ENCODE measurements at regions not wholly inside any gene's neighbourhood (a gene's known extent, or its start where the extent isn't known, plus 50 kb on each side); places are given as distances from the start of the nearest gene placed in this dataset.

DNA sequence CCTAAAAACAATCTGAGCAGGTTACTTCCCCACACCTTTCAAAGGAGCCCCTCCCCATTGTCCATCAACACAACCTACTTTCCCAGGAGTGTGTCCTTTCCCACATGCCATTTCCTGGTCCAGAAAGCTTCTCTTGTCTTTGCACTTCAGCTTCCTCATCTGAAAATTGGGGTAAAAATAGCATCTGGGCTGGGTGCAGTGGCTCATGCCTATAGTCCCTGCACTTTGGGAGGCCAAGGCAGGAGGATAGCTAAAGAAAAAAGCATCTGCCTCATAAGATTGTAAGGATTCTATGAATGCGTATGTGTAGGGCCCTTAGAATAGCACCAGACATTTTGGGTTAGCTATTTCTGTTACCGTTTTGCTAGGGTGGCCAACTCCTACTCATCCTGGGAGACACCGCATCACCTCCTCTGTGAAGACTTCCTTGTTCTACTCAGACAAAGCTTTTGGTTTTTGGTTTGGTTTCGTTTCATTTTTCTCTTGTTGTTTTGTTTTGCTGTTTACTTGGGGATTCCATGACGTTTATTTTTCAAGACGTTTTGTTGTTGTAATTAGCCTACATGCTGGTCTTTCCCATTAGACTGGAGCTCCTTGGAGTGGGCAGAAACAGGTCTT, 224.4 kb upstream of the TLE3 start:
- DNase-seq (ENCODE audit: extremely low read depth in 1 of 4, low spot score in 3 of 4) = no peak
- no peaks in the 10 kb centered on the region for H3K79me2 ChIP-seq (ENCODE audit: control insufficient read depth, insufficient read depth, low read length)
- no peak overlapping the region for H3K4me2 ChIP-seq (ENCODE audit: insufficient read depth, low read length)
- H2AFZ ChIP-seq (ENCODE audit: low read depth, low read length) = no peak overlapping the region
- H3K9me3 ChIP-seq (replicated peaks; ENCODE audit: control insufficient read depth, insufficient read depth, low read depth, low read length) = no peaks in the 10 kb centered on the region
- in situ Hi-C loops (cut with MboI) (no loop called here), intact Hi-C loops (cut with micrococcal nuclease) (no loop called here)
- POLR2A ChIA-PET = no interaction called here
- no peak for ATAC-seq
- 0% methylated on average over 6 of the region's 6 CpGs for WGBS (ENCODE audit: insufficient coverage, low coverage, missing lambda C conversion rate)
- TF ChIP-seq, protein P1, sequence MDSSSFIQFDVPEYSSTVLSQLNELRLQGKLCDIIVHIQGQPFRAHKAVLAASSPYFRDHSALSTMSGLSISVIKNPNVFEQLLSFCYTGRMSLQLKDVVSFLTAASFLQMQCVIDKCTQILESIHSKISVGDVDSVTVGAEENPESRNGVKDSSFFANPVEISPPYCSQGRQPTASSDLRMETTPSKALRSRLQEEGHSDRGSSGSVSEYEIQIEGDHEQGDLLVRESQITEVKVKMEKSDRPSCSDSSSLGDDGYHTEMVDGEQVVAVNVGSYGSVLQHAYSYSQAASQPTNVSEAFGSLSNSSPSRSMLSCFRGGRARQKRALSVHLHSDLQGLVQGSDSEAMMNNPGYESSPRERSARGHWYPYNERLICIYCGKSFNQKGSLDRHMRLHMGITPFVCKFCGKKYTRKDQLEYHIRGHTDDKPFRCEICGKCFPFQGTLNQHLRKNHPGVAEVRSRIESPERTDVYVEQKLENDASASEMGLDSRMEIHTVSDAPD (CRISPR knock-in tag; IDR thresholded peaks at IDR 0.05) = no peak
- no peak for TF ChIP-seq KHSRP (IDR thresholded peaks at IDR 0.05)
- no peak for TF ChIP-seq ZNF41 (CRISPR knock-in tag; conservative IDR thresholded peaks at IDR 0.05)
- no peak for TF ChIP-seq ZNF561 (CRISPR knock-in tag; conservative IDR thresholded peaks at IDR 0.05)
- no peak for TF ChIP-seq THRAP3 (IDR thresholded peaks at IDR 0.05; ENCODE audit: borderline replicate concordance)
- no peak for TF ChIP-seq SETDB1 (IDR thresholded peaks at IDR 0.05; ENCODE audit: low read length)
- no peak for TF ChIP-seq HMGN3 (IDR thresholded peaks at IDR 0.05; ENCODE audit: borderline replicate concordance, extremely low read depth, insufficient read length, low read depth, low read length)
- no peak for TF ChIP-seq TCF7 (IDR thresholded peaks at IDR 0.05; ENCODE audit: borderline replicate concordance)
- TF ChIP-seq MCM5 (IDR thresholded peaks at IDR 0.05; ENCODE audit: low read depth) = no peak
- TF ChIP-seq ZNF699 (CRISPR knock-in tag; IDR thresholded peaks at IDR 0.05; ENCODE audit: insufficient replicate concordance) = no peak
- no peak for TF ChIP-seq COPS2 (conservative IDR thresholded peaks at IDR 0.05)
- CTCF ChIA-PET (ENCODE audit: low intra/inter-chr PET ratio) = no interaction called here
- H4K20me1 ChIP-seq (replicated peaks; ENCODE audit: control insufficient read depth, insufficient read depth, low read length) = no peaks in the 10 kb centered on the region; the same call in 1 of the 2 replicates
- H3K9ac ChIP-seq (ENCODE audit: insufficient read depth in 1 of 2, low read depth in 2 of 2, low read length in 2 of 2) = no peak overlapping the region
- no peaks in the 10 kb centered on the region for H3K9me1 ChIP-seq (ENCODE audit: control insufficient read depth, insufficient read depth, low read length)
- no peaks in the 10 kb centered on the region for H3K4me1 ChIP-seq (replicated peaks in 1 of 2; ENCODE audit: control insufficient read depth in 2 of 2, insufficient read depth in 2 of 2, low read length in 2 of 2)
- BruUV-seq (replicated peaks) = no TSS peak
- no peaks in the 10 kb centered on the region for H3K36me3 ChIP-seq (ENCODE audit: control insufficient read depth, insufficient read depth, low read length)
- H3K27ac ChIP-seq (ENCODE audit: extremely low read depth, low read depth, low read length) = no peak overlapping the region
- FAIRE-seq = no peak
- no peak overlapping the region for H3K4me3 ChIP-seq
- H3K27me3 ChIP-seq (ENCODE audit: control insufficient read depth in 2 of 2, insufficient read depth in 2 of 2, low read length in 2 of 2) = peaks cover 17 to 64% of the 10 kb centered on the region in 2 experiments
